ENCODE measurements at regions not wholly inside any gene's neighbourhood (a gene's known extent, or its start where the extent isn't known, plus 50 kb on each side); places are given as distances from the start of the nearest gene placed in this dataset.
A peak's percentile ranks its signal among the peaks of the same experiment; 100 is the strongest.

DNA sequence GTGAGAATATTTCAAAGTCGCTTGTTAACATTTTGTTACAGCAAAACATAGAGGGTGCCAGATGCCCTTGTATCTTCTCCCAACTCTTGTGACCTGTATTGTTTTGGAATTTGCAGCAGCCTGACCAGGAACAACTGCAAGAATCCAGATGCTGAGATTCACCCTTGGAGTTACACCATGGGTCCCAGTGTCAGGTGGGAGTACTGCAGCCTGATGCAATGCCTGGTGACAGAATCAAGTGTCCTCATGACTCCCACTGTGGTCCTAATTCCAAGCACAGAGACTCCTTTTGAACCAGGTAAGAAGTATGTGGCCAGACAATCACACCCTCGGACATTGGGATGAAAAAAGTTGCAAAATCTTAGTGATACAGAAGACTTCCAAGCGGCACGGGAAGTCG is 79.6 kb upstream of the MAP3K4 start:
- DNase-seq, result no peak

DNA sequence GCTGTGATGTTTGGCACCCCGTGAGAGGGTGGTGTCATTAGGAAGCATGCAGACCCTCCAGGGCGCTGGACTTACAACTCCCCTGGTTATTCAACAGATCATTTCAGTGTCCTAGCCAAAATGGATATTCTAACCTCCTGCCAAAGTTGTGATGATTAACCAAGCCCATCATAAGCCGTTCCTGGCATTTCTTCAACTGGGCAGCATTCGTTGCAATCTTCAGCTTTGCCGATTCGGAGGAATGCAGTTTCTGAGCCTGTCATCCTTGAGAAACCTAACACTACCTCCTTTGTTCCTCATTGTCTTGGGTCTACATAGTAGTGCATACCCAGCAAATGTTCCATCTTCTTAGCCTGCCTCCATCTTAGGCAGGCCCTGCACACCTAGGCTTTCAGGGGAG is 79.2 kb upstream of the MAP3K4 start:
- DNase-seq, result no peak

- DNase-seq, result no peak
Observed at GRCh38 chr6:160917572-160917971, 74.0 kb upstream of the MAP3K4 start.

- no peak for DNase-seq
Observed at GRCh38 chr6:160919723-160920440, 71.7 kb upstream of the MAP3K4 start.

- no peak for DNase-seq
Observed at GRCh38 chr6:160921095-160921494, 70.5 kb upstream of the MAP3K4 start.

DNA sequence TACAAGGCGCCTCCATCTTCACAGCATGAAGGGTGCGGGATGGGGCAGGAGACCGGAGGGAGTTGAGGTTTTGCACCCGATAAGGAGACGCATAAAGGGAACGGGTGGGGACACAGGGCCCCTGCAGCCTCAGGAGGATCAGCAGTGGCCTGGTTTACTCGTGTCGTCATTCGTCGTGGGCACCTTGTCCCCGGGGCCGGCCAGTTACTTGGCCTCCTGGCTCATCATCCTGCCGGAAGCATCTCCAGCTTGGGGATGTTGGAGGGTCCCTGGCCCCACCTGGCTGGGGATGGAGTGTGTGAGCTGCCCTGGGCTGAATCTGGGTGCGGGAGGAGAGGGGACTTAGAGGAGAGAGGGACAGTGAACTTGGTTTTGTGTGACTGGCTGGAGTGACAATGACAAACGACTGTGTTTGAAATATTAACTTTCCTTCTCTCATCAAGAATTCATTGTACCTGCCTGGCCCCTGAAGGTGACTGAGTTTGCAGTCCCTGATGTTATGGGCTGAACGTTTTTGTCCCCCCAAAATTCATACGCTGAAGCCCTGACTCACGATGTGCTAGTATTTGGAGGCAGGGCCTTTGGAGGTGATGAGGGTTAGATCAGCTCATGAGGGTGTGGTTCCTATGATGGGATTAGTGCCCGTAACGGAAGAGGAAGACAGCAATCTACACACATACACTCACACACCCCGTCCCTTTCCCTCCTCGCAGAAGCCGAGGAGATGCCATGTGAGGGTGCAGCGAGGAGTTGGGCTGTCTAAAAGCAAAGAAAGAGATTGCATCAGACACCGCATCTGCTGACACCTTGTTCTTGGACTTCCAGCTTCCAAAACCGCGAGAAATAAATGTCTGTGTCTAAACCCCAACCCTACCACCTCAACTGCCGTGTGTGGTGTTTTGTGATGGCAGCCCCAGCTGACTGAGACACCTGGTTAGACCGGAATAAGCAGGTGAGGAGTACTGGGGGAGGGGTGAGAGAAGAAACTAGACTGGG is 65.0 kb upstream of the MAP3K4 start:
- no peak for DNase-seq

DNA sequence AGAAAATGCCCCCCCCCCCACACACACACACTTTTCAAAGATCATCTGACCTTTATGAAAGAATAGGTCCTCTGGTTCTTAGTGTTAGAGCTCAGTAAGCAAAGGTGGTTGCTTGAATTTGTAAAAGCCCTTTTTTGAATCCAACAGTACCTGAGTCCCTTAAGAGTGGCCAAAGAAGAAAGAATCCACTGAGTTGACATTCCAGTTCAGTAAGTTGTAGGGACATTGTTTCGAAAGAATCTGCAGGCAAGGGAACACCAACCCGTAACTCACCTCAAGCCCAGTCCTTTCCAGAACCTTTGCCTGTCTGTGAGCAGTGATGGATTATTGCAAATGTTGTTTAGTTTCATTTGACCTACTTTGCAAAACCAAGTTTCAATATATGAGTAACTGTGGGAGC is 64.2 kb upstream of the MAP3K4 start:
- no peak for DNase-seq

GRCh38 chr6:160929361-160929760 is 62.2 kb upstream of the MAP3K4 start:
- DNase-seq, result no peak

DNA sequence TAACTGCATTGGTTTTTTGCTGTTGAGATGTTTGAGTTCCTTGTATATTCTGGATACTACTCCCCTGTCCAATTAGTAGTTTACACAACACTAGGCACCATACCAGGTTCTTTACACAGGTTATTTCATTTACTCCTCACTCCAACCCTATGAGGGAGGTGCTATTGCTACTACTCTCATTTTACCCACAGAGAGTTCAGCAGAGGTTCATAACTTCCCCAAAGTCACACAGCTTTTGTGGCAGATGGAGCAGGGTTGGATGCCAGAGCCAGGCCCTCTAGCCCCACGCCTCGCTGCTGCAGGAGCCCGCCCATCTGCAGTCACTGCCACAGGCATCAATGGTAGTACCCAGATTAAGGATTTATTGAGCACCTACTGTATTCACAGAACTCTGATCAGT is 61.7 kb upstream of the MAP3K4 start:
- DNase-seq, result no peak

GRCh38 chr6:160930547-160931377 is 60.8 kb upstream of the MAP3K4 start:
- DNase-seq, result peak; percentile 86

DNA sequence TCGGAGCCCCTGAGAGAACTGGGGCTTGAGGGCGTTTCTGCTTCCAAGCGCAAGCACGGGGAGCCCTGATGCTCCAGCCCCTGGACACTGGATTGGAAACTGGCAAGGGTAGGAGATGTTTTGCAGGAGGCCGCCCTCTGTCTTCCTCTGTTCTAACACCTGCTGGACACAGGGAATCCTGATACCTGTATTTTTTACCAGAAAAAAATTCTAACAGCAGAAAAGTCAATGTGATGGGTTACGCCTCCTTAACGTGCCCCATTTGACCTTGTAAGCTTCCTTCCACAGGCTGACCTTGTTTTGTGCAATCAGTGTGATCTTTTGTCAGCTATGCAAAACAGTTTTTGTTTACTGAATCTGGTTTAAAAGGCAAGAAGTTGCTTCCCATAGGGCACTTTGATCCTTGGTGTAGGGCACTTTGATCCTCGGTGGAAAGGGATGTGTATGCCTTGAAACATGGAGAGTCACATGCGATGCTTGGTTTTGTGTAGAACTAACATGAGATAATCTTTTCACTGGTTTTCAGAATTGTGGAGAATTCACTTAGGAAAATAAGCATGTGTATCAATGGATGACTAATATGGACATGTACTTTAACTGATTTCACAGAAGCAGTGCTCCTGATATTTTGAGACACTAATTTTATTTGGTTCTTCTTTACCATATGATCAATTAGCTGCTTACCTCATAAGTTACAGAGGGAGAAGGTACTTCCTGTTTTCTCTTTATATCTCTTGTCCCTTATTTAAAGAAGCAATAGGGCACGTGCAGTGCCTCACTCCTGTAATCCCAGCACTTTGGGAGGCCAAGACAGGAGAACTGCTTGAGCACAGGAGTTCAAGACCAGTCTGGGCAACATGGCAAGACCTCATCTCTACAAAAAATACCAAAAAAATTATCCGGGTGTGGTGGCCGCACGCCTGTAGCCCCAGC is 59.9 kb upstream of the MAP3K4 start:
- DNase-seq, result no peak

GRCh38 chr6:160933256-160933655 is 58.3 kb upstream of the MAP3K4 start:
- DNase-seq, result no peak

DNA sequence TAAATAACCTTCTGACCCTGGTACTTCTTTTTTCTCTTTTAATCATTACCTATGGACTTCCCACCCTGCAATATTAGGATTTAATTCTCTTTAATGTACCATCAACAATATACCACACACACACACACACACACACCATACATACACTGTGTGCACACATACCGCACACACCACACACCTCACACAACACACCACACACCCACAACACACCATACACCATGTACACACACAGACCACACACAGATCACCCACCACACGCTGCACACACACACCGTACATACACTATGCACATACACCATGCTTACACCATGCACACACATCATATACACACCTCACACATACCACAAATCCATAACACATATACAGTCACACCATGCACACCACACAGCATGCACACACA is 57.4 kb upstream of the MAP3K4 start:
- no peak for DNase-seq

DNA sequence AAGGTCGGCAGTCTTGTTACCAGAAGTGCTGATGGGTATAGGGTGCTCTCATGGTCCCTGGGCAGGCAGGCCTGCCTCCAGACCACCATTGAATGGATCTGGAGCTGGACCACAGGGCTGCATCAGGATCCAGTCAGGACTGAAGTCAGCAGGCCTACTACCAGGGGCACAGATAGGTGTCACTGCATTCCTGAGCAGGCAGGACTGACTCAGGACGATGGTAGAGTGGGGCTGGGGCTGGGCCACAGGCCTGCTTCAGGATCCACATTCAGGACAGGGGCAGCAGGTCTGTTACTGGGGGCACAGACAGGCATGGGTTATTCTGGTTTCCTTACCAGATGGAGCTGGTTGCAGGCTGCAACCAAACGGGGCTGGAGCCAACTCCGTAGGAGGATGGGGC is 51.4 kb upstream of the MAP3K4 start:
- DNase-seq, result no peak

Data from right hindlimb (tissue), 1 donor.